NCI-H1105 (cell line): ENCODE measurements at regions not wholly inside any gene's neighbourhood (a gene's known extent, or its start where the extent isn't known, plus 50 kb on each side); places are given as distances from the start of the nearest gene placed in this dataset.
A peak's percentile ranks its signal among the peaks of the same experiment; 100 is the strongest.
"Not testable (repeated sequence)": the region's sequence is repeated elsewhere in the genome, so short reads cannot be mapped to it uniquely, and the experiment has no call there.

Experiments used
- DNase-seq: peaks from one replicate; lab custom pipeline; 2025; lab: John Stamatoyannopoulos, UW

GRCh38 chr12:107590814-107591375, 94.7 kb upstream of the PWP1 start:
- no peak for DNase-seq

- DNase-seq = no peak
These were observed 91.8 kb upstream of the PWP1 start for GRCh38 chr12:107593713-107594381.

- no peak for DNase-seq
These were observed 90.6 kb upstream of the PWP1 start for GRCh38 chr12:107594995-107595394.

GRCh38 chr12:107597695-107598410, 87.7 kb upstream of the PWP1 start:
- DNase-seq = no peak

DNA sequence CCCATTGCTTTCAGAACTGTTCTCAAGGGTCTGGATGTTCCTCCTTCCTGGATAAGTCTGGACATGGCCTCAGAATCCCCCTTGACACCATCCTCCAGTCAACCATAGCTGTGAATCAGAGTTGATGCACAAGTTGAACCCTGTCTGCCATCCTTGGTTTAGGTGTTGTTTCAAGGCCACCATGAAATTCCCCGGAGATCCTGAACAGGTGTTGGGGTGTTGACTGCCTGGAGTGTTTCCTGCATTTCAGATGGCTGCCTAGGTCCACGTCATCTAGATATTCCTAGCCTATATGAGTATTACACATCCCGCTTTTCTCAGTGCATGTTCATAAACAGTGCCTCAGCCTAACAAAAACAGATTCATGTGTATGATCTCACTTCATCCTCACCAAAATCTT, 86.7 kb upstream of the PWP1 start:
- no peak for DNase-seq

DNA sequence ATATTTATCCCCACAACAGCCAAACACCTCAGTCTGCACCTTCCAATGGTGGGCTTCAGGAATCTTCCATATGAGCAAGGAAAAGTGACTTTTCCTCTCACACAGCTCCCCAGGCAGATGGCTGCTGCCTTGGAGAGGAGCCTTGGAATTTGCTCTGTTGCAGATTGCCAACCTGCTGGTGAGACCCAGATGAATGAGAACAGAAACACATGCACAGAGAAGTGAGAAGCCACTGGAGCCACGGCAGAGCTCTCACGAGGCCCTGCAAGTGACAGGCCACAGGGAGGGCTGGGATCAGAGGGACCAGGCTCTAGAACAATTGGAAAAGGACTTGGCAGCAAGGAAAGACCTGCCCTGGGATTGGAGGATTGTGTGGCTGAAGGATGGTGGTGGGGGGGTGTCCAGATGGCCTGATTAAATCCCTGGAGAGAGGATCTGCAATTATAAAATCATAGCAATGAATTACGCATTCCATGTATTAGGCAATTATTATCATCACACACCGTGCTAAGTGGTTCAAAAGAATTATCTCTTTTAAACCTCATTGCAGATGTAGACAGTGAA, 84.9 kb upstream of the PWP1 start:
- no peak for DNase-seq

- DNase-seq = no peak
These were observed 83.2 kb upstream of the PWP1 start for GRCh38 chr12:107602446-107602845.

- DNase-seq = no peak
These were observed 80.3 kb upstream of the PWP1 start for GRCh38 chr12:107605293-107605692.

DNA sequence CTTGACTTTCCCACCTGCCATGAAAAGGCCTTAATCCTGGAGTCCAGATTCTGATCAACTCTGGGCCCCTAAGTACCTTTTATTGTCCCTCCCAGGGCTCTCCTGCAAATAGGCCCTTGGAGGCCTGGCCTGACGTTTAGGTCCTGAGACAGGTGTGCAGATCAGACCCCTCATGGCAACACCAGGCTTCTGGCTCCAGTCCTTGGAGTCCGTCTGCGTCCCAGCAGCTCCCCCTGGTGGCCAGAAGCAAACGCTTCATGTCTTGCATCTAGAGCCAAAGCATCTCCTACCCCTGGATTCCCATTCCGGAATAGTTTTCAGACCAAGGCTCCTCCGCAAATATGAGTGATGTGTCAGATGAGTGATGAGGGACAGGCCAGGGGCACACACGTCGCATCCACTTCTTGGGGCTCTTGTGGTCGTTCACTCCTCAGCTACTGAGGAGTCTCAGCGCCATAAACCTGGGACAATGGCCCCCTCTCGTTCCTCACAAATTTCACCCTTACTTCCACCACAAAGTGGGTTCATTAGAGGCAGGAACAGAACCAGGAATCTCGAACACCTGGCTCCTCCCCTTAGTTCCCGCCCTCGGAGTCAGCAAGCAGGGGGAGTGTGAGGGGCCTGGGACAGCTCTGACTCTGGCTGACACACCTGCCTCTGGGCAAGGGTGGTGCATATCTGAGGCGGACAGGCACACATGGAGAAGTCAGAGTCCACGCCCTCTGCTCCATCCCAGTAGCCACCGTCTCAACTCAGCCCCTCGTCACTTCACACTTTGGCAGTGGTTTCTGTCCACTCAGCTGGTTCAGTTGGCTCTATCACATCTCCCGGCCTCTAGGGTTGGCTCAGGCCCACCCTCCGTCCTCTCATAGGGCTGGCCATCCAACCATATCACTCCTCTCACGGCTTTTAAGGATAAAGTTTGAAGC, 77.9 kb upstream of the PWP1 start:
- peak; percentile 89 for DNase-seq

DNA sequence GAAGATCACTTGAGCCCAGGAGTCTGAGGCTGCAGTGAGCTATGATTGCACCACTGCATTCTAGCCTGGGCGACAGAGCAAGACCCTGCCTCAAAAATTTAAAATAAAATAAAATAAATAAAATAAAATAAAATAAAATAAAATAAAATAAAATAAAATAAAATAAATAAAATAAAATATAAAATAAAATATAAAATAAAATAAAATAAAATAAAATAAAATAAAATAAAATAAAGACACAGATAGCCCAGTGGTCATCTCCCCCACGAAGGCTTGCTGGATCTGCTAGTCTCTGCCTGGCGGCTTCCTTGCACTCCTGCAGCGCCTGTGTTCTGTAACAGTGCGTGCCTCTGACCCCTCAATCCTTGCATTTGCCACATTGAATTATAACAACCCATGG, 76.8 kb upstream of the PWP1 start:
- DNase-seq = not testable (repeated sequence)

DNA sequence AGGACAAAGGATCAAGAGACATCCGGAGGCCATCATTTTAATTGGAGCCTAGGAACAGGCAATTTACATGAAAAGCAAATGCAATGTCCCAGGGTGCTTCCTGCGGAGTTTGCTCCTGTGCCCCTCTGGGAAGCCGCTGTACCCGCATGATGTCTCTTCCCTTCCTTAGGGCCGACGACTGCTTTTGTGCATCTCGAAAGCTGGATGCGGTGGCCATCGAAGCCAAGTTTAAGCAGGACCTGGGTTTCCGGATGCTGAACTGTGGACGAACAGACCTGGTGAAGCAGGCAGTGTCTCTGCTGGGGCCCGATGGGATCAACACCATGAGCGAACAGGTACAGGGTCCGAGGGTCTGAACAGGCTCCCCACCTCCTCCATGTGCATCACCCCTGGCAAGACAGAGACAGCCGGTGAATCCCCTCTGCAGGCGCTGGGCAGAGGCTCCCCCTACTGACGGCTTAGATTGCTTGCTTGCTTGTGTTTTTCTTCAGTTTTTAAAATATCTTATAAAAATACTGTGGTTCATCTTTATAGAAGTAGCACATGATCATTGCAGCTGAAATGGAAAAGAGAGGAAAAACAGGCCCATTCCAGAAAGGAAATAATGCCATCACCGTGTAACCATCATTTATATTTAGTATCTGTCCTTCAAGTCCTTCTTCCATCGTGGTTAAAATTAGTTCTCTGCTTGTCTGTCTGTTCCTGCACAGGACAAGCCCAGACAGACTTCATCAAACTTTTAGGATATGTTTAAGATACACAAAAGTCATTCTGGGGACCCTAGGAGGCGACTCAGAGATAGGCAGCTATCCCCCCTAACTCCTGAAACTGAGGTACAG, 75.4 kb upstream of the PWP1 start:
- no peak for DNase-seq

- DNase-seq = no peak
These were observed 73.1 kb upstream of the PWP1 start for GRCh38 chr12:107612508-107612907.

- no peak for DNase-seq
These were observed 68.7 kb upstream of the PWP1 start for GRCh38 chr12:107616941-107617340.

DNA sequence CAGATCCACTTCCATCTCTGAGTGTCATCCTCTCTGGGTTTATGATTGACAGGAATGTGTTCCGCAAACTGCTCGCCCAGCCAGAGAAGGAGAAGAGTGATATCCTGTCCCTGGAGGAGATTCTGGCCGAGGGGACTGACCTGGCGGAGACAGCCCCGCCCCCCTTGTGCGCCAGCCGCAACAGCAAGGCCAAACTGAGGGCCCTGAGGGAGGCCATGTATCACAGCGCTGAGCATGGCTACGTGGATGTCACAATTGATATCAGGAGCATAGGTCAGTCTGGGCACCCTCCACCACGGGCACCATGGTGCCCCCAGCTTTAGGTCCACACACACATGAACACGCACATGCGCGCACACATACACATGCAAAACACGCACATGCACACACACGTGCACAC, 67.5 kb upstream of the PWP1 start:
- no peak for DNase-seq

DNA sequence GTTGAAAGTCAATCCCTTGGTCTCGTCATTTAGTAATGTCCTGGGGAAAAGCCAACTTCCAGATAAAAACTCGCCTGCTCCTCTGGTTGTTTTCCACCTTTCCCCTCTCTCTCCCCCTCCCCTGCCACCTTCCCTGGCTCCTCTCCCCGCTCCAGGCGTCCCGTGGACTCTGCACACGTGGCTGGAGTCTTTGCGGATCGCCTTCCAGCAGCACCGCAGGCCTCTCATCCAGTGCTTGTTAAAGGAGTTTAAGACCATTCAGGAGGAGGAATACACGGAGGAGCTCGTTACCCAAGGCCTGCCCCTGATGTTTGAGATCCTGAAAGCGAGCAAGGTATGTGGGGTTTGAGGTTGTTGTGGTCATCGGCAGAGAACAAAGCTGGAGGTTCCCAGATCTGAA, 65.8 kb upstream of the PWP1 start:
- no peak for DNase-seq

GRCh38 chr12:107622001-107622400, 63.6 kb upstream of the PWP1 start:
- no peak for DNase-seq

- no peak for DNase-seq
These were observed 61.1 kb upstream of the PWP1 start for GRCh38 chr12:107624493-107624892.

GRCh38 chr12:107631715-107632114, 53.9 kb upstream of the PWP1 start:
- no peak for DNase-seq

DNA sequence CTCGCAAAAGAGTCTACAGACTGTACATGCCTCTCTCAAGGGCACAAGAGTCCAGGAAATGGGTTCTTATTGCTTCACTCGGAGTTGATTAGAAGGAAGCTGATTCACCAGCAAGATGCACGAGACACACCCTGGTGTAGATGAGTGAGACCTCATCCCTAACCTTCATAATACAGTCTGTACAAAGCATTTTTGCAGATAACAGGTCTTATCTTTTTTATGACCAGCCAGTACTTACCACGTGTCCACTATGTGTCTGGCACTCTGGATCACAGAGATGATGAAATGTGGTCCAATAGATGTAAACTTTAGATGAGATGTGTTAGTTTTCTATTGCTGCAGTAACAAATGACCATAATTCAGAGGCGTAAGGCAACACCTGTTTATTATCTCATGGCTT, 53.4 kb upstream of the PWP1 start:
- no peak for DNase-seq

DNA sequence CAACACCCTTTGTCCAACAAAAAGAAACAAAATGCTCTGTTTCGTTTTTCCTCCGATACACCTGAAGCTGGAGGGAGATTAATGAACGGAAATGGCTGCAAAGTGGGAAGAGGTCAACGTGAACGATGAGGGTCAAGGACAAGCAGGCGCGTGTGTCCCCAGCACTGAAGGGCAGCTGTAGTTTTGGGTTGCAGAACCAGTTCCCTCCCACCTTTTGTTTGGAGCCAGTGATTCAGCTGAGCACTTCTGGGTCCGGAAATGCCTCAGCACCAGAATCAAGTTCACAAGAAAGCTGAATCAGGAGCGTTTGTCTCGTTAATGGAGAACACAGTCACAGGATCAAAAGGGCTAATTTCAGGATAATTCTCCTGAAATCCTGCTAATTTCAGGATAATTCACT, 51.1 kb upstream of the PWP1 start:
- DNase-seq = no peak

DNA sequence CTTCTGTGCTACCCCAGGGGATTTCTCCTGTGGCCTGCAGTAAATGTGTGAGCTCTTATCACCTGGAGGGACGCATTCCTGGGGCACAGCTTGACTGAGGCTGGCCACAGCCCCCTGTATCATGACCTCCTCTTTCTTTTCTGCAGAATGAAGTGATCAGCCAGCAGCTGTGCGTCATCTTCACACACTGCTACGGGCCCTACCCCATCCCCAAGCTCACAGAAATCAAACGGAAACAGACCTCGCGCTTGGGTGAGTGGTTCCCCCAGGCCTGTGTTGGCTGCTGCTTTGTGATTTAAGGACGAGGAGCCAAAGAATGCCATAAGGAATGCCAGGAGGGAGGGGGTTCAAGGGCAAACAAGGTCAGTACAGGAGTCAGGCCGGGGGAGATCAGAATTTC, 50.5 kb upstream of the PWP1 start:
- DNase-seq = no peak
